ENCODE measurements at regions not wholly inside any gene's neighbourhood (a gene's known extent, or its start where the extent isn't known, plus 50 kb on each side); places are given as distances from the start of the nearest gene placed in this dataset.

DNA sequence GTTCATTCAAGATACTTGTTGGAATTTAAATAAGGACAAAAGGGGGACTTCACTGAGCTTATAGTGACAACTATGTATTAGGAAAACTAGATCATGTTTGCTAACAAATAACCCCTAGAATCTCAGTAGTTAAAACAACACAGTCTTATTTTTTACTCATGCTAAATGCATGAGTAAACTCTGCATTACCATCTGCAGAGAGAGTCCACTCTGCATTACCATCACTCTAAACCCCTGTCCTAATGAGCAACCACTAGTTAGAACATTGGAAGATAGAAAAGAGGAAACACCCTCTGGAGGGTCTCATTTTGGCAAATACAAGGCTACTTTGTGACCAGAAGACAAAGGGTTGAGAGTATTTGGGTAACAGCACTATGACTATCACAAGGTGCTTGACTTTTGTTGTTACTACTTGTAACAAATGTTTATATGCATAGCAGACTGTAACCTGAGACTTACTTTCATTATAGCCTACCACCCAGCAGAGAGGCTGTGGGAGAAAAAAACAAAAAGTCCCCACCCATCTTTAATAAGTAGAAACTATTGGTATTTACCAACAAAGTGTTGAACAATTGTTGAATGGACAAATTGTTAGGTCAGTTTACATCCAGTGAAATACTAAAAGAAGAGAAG, 99.1 kb downstream of the OXSM start:
- DNase-seq (ENCODE audit: low read depth, low spot score) (no peak), FAIRE-seq (no peak)
- dilution Hi-C loops (cut with MboI; ENCODE audit: extremely low pct_ligation_motif_present, low sequenced_read_pairs), result no loop called here
- H3K36me3 ChIP-seq (ENCODE audit: control insufficient read depth in 2 of 2, extremely low read depth in 1 of 2, insufficient read depth in 2 of 2, low read length in 2 of 2), result no peaks in the 10 kb centered on the region
- no peak overlapping the region for H3K27ac ChIP-seq (ENCODE audit: control insufficient read depth, insufficient read depth, low read length)
- no peaks in the 10 kb centered on the region for H3K9me3 ChIP-seq (ENCODE audit: control insufficient read depth, low read depth, low read length)
- H4K20me1 ChIP-seq (ENCODE audit: control insufficient read depth, extremely low read depth, insufficient read depth, low read length), result no peaks in the 10 kb centered on the region
- no peaks in the 10 kb centered on the region for H3K9me1 ChIP-seq (ENCODE audit: control insufficient read depth, extremely low read depth, insufficient read depth, low read length)
- H2AFZ ChIP-seq (ENCODE audit: control insufficient read depth, low read length), result no peak overlapping the region
- no peaks in the 10 kb centered on the region for H3K79me2 ChIP-seq (ENCODE audit: control insufficient read depth, insufficient read depth, low read length)
- H3K4me3 ChIP-seq (ENCODE audit: control insufficient read depth in 2 of 3, extremely low read depth in 1 of 3, insufficient read depth in 2 of 3, low read depth in 1 of 3, low read length in 3 of 3), result no peak overlapping the region
- no peak overlapping the region for H3K4me2 ChIP-seq (ENCODE audit: control insufficient read depth, extremely low read depth, insufficient read depth, low read depth, low read length)
- TF ChIP-seq EZH2 (IDR thresholded peaks at IDR 0.05; ENCODE audit: low read length), result no peak
- TF ChIP-seq CTCF (optimal IDR thresholded peaks at IDR 0.05 in 1 of 3, IDR thresholded peaks at IDR 0.05 in 1 of 3, conservative IDR thresholded peaks at IDR 0.05 in 1 of 3; ENCODE audit: extremely low read depth in 1 of 3, insufficient read depth in 2 of 3, low read length in 3 of 3), result no peak
- H3K4me1 ChIP-seq (ENCODE audit: control insufficient read depth, extremely low read depth, insufficient read depth, low read length), result no peaks in the 10 kb centered on the region
- H3K27me3 ChIP-seq (ENCODE audit: control insufficient read depth, extremely low read depth, insufficient read depth, low read length), result no peaks in the 10 kb centered on the region
- H3K9ac ChIP-seq (ENCODE audit: control insufficient read depth, extremely low read depth, insufficient read depth, low read length), result no peak overlapping the region

DNA sequence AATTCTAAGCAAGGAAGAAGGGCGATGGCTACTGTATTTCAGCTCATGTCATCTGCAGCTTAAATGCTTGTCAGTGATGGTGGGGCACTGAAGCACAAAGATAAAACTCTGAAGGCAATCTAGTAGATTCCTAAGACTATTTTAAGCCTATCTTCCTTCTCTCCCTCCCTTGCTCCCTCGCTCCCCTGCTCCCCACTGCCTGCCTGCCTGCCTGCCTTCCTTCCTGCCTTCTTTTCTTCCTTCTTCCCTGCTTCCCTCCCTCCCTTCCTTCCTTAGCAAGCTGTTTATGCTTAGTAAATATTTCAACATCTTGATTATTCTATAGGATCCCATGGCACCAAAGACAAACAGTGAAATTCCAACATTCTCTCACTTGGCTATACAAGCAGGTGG, 99.6 kb downstream of the OXSM start:
- no peak overlapping the region for H3K4me3 ChIP-seq (ENCODE audit: control insufficient read depth in 2 of 3, extremely low read depth in 1 of 3, insufficient read depth in 2 of 3, low read depth in 1 of 3, low read length in 3 of 3)
- FAIRE-seq, result no peak

More for the DNA sequence above, 99.6 kb downstream of the OXSM start:
- Histone ChIP-seq H3K36me3 (ENCODE audit: control insufficient read depth in 2 of 2, extremely low read depth in 1 of 2, insufficient read depth in 2 of 2, low read length in 2 of 2) (no peaks in the 10 kb centered on the region), H4K20me1 (ENCODE audit: control insufficient read depth, extremely low read depth, insufficient read depth, low read length) (no peaks in the 10 kb centered on the region), H3K4me2 (ENCODE audit: control insufficient read depth, extremely low read depth, insufficient read depth, low read depth, low read length) (no peak overlapping the region), H2AFZ (ENCODE audit: control insufficient read depth, low read length) (no peak overlapping the region), H3K79me2 (ENCODE audit: control insufficient read depth, insufficient read depth, low read length) (no peaks in the 10 kb centered on the region), H3K9me3 (ENCODE audit: control insufficient read depth, low read depth, low read length) (no peaks in the 10 kb centered on the region), H3K9ac (ENCODE audit: control insufficient read depth, extremely low read depth, insufficient read depth, low read length) (no peak overlapping the region), H3K9me1 (ENCODE audit: control insufficient read depth, extremely low read depth, insufficient read depth, low read length) (no peaks in the 10 kb centered on the region), H3K27me3 (ENCODE audit: control insufficient read depth, extremely low read depth, insufficient read depth, low read length) (no peaks in the 10 kb centered on the region), H3K27ac (ENCODE audit: control insufficient read depth, insufficient read depth, low read length) (no peak overlapping the region), H3K4me1 (ENCODE audit: control insufficient read depth, extremely low read depth, insufficient read depth, low read length) (no peaks in the 10 kb centered on the region)
- dilution Hi-C loops (cut with MboI; ENCODE audit: extremely low pct_ligation_motif_present, low sequenced_read_pairs), result no loop called here
- TF ChIP-seq EZH2 (IDR thresholded peaks at IDR 0.05; ENCODE audit: low read length) (no peak), CTCF (optimal IDR thresholded peaks at IDR 0.05 in 1 of 3, IDR thresholded peaks at IDR 0.05 in 1 of 3, conservative IDR thresholded peaks at IDR 0.05 in 1 of 3; ENCODE audit: extremely low read depth in 1 of 3, insufficient read depth in 2 of 3, low read length in 3 of 3) (no peak)
- no peak for DNase-seq (ENCODE audit: low read depth, low spot score)

Measured in keratinocyte (primary cell).